Muscle layer of colon (tissue), 2 donors: ENCODE measurements at regions not wholly inside any gene's neighbourhood (a gene's known extent, or its start where the extent isn't known, plus 50 kb on each side); places are given as distances from the start of the nearest gene placed in this dataset.

Experiments used
- H3K27ac ChIP-seq: one replicate; pipeline ENCODE4 v1.7.0; 2013; ENCODE audit warnings: low read depth, mild to moderate bottlenecking, low read length, moderate library complexity
- H3K27me3 ChIP-seq, 2 donors: one replicate each; pipeline ENCODE4 v1.7.0; 2013; ENCODE audit warnings: low read length in 2 of 2, mild to moderate bottlenecking in 2 of 2; ENCODE audit not compliant: insufficient read depth in 2 of 2, control insufficient read depth in 1 of 2
- H3K36me3 ChIP-seq: one replicate; pipeline ENCODE4 v1.7.0; 2013; ENCODE audit warnings: mild to moderate bottlenecking, low read length; ENCODE audit not compliant: insufficient read depth
- H3K4me1 ChIP-seq: one replicate; pipeline ENCODE4 v1.7.0; 2013; ENCODE audit warnings: mild to moderate bottlenecking, low read length; ENCODE audit not compliant: insufficient read depth
- H3K4me3 ChIP-seq, 2 donors: one replicate each; pipeline ENCODE4 v1.7.0; 2013; ENCODE audit warnings: low read length in 2 of 2, low read depth in 1 of 2, mild to moderate bottlenecking in 1 of 2, moderate library complexity in 1 of 2
- H3K9ac ChIP-seq: one replicate; pipeline ENCODE4 v1.7.0; 2013; ENCODE audit warnings: low read length
- H3K9me3 ChIP-seq: one replicate; pipeline ENCODE4 v1.7.0; 2013; ENCODE audit warnings: mild to moderate bottlenecking, low read length
- donor health status: abdominal sarcoma.
- donor health status: Adenocarcinoma of cecum.

DNA sequence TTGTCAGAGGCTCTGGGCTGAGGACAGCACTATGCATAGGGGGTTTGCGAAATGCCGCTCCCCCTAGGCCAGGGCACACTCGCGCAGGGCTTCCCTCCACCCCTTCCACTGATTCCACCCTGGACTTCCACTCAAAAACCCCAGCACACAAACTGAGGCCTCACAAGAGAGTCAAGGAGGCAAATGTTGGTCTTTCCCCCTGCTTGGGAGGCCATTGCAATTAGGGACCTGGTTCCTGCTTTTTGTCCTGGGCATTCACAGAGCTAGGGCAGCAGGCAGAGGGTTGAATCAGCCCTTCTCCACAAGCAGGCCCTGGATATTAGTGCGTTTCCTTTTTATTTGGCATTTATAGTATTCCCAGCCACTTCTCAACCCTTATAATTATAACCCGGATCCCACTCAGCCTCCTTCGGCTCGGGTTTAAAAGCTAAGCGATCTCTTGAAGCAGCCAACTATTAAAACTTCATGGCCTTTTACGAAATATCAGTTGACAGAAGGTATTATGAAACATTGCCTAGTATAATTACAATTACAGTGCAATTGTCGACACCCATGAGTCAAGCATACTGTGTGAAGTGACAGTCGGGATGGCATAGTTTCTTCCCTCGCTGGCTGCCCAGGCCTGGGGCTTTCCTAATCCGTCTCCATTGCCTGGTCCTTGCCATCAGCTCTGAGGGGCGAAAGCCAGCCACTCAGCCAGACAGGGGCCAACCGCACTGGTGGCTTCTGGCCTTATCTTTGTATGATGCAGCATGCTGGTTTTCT lies 285.5 kb upstream of the MAP3K1 start:
- Histone ChIP-seq H3K9ac (no peak overlapping the region), H3K36me3 (no peaks in the 10 kb centered on the region), H3K27me3 (no peaks in the 10 kb centered on the region), H3K4me3 (no peak overlapping the region), H3K4me1 (no peaks in the 10 kb centered on the region), H3K27ac (no peak overlapping the region), H3K9me3 (no peaks in the 10 kb centered on the region)

DNA sequence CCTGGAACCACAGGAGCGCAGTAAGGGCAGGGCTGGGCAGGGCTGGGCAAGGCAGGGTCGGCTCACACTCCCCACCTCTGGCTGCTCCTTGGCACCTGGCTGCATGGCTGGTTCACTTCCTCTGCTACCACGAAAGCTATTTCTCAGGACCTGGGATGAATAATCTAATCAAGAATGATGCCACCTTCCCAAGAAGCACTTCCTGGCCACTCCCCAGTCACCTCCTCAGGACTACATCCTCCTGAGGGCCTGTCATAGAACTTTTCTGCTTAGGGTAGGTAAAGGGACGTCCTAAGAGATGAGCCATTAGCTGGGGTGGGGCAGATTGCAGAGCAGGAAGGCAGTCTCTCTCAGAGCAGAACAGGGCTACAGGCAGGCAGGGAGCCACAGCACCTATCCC lies 288.2 kb upstream of the MAP3K1 start:
- no peaks in the 10 kb centered on the region for H3K27me3 ChIP-seq
- H3K4me1 ChIP-seq: peaks cover 18% of the 10 kb centered on the region
- H3K4me3 ChIP-seq: no peak overlapping the region
- H3K9me3 ChIP-seq: no peaks in the 10 kb centered on the region
- H3K27ac ChIP-seq: no peak overlapping the region
- H3K36me3 ChIP-seq: no peaks in the 10 kb centered on the region
- H3K9ac ChIP-seq: no peak overlapping the region

DNA sequence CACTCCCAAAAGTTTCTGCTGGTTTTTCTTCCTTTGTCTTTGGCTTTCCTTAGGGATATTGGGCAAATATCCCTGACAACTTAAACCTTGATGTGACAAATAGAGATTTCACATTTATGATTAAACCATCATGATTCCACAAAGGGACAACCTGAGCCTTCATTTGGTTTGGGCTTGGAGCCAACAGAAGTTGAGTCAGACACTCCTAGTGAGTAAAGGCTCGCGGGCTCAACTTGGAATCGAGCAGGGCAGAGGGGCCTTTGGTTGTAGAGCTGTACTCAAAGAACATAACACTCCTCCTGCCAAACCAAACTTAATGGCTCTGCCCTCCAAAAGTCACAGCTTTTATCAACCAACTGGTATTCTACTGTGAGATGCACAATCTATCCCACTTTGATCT lies 290.2 kb upstream of the MAP3K1 start:
- Histone ChIP-seq H3K4me3 (no peak overlapping the region), H3K9me3 (no peaks in the 10 kb centered on the region), H3K36me3 (no peaks in the 10 kb centered on the region), H3K27me3 (no peaks in the 10 kb centered on the region), H3K9ac (no peak overlapping the region), H3K4me1 (peaks cover 19% of the 10 kb centered on the region), H3K27ac (no peak overlapping the region)

DNA sequence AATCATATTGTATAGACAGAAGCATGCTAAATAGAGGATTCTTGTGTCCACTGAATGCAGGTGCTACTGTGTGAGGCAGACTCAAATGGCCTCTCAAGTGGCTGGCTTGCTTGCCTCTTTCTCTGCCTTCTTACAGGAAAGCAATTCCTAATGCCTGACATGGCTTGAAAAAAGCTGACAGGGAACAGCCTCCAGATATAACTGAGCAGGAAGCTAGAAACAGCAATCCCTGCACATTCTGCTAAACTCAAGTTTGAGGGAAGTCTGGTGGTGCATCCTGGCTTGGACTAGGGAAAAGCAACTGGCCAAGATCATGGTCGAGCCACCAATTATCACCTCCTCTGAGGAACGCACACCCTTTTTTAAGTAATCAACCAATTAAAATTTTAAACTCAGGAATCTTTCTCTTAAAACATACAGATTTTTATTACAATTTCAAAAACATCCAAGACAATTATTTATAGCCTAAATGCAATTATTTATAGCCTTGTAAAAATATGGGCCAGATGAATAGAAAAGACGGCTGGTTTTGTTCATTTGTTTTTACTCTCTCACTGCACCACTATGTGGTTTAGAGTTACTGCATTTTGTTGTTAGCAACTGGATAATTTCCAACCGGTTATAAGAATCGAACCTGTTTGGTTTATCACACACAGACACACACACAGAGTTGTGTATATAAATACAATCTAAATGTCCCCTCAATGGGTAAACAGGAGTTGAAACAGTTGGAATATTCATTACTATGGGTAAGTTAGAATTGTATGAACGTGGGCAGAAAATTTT lies 290.9 kb upstream of the ANKRD55 start:
- Histone ChIP-seq H3K4me3 (no peak overlapping the region), H3K27ac (no peak overlapping the region), H3K27me3 (no peaks in the 10 kb centered on the region), H3K36me3 (no peaks in the 10 kb centered on the region), H3K4me1 (peaks cover 19% of the 10 kb centered on the region), H3K9me3 (no peaks in the 10 kb centered on the region), H3K9ac (no peak overlapping the region)

DNA sequence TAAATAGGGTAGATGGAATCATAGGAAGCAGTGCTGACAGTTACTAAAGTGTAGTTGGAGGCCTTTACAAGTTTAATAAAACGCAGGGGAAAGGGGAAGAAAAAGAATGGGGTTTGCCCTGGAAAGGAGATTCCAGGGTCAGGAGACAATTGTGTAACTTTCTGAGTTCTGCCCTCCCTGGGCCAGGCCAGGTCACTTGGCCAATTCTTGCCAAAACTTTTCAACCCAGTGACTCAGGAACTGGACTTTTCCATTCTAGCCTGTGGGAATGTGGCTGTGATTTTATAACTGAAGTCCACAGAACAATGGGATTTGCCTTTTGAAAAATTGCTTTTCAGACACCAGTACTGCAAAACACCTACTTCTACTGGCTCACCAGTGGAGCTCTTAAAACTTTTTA lies 289.8 kb upstream of the ANKRD55 start:
- Histone ChIP-seq H3K9ac (no peak overlapping the region), H3K36me3 (no peaks in the 10 kb centered on the region), H3K27ac (no peak overlapping the region), H3K4me1 (peaks cover 19% of the 10 kb centered on the region), H3K9me3 (no peaks in the 10 kb centered on the region), H3K27me3 (no peaks in the 10 kb centered on the region), H3K4me3 (no peak overlapping the region)

DNA sequence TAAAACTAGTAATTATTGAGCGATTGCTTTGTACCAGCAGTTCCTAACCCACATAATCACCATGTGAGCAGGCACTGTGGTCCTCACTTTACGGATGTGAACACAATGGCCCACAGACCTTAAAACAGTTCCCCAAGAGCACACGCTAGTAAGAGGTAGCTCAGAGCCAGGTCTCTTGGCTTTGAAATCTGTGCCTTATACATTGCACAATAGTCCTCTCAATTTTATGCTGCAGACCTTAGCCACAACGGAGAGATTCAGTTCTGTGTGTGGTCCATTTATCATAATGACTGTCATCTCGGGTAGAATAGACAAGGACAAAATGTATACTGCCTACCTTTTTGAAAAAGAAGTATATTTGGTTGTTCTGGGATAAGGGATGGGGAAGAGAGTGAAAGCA lies 289.0 kb upstream of the ANKRD55 start:
- Histone ChIP-seq H3K4me3 (no peak overlapping the region), H3K36me3 (no peaks in the 10 kb centered on the region), H3K9me3 (no peaks in the 10 kb centered on the region), H3K27me3 (no peaks in the 10 kb centered on the region), H3K9ac (no peak overlapping the region), H3K4me1 (peaks cover 19% of the 10 kb centered on the region), H3K27ac (no peak overlapping the region)

DNA sequence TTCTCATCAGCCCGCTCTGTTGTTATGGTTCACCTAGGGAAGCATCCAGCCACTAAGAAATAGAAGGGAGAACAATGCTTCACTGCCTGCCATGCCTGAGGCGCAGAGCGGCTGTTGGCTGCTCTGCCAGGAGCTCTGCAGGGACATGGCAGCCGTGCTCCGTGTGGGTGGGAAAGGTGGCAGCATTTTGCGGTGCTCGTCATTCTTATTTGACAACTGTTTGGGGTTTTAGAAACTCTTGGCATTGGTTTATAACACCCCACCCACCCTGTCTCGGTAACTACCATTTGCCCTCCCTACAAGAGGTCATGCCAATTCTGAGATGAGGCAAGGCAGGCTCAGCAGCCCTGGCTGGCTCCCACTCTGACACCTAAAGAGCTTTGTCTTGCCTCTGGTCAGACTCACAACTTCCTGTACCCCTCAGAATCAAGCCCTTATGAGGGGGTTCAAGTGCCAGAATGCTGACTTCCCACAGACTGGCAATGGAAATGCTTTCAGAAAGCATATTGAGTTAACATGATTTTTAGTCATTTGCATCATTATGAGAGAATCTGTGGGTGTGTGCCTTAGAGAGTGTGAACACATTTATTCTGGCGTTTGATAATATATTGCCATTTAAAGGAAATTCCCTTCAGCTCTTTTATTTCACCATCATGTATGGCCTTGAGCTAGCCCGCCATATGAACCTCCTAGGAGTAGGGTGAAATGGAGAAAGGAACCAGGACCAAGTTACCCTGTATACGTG lies 288.0 kb upstream of the ANKRD55 start:
- H3K9me3 ChIP-seq: no peaks in the 10 kb centered on the region
- H3K27ac ChIP-seq: no peak overlapping the region
- no peaks in the 10 kb centered on the region for H3K36me3 ChIP-seq
- no peak overlapping the region for H3K4me3 ChIP-seq
- no peaks in the 10 kb centered on the region for H3K27me3 ChIP-seq
- no peak overlapping the region for H3K9ac ChIP-seq
- H3K4me1 ChIP-seq: peaks cover 19% of the 10 kb centered on the region

DNA sequence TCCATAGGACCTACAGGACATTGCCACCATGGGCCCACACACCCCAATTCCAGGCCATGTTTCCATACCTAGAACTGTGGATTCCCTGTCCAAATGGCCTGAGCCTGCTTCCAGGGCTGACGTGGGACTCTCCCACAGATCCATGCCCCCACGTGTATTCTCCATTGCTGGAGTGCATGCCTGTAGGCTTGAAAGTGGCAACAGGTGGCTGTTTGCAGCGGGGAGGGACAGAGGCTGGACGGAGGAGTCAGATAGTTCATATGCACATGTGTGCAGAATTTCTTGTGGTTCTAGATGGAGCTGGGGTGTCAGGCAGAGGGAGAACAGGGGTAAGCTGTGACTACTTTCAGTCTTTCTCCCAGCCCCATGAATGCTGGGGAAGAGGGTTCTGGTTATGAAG lies 285.7 kb upstream of the ANKRD55 start:
- Histone ChIP-seq H3K36me3 (no peaks in the 10 kb centered on the region), H3K9ac (no peak overlapping the region), H3K4me1 (peaks cover 18% of the 10 kb centered on the region), H3K4me3 (no peak overlapping the region), H3K27me3 (no peaks in the 10 kb centered on the region), H3K9me3 (no peaks in the 10 kb centered on the region), H3K27ac (no peak overlapping the region)

DNA sequence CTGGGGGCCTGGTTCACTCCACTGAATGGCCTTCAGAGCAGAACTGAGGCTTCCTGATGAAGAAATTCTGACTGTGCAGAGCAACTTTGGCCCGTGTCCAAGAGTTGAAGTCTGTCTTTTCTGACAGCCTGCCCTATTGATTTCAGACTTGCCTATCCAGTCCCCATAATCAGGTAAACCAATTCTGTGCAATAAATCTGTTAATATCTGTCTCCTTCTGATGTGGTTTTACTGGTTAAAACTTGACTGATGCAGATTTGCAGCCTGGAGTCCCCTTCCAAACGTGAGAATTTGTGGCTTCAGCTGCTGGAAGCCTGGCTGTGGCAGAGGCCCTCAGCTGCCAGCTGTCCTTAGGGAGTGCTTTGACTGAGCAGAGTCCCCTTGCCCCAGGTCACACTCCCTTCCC lies 283.9 kb upstream of the ANKRD55 start:
- Histone ChIP-seq H3K4me3 (no peak overlapping the region), H3K9me3 (no peaks in the 10 kb centered on the region), H3K27me3 (no peaks in the 10 kb centered on the region), H3K9ac (no peak overlapping the region), H3K27ac (no peak overlapping the region), H3K36me3 (no peaks in the 10 kb centered on the region), H3K4me1 (peaks cover under 1% of the 10 kb centered on the region)

DNA sequence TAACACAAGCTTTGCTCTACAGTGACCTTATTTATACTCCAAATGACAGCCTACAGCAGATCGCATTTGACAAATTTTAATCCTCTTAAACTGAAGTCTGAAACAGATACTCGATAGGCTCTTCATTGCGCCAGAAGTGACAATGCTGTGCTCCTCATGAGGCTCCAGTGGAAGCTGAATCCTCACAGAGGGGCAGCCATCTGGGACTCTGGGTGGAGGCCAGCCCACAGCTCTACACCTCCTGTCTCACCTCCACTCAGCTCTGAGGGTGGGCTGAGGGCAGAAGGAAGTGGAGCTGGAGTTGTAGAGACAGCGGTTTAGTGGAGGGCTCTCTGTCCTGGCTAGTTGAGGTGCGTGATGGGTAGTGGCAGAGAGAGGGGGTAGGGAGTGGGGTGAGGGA lies 283.3 kb upstream of the ANKRD55 start:
- Histone ChIP-seq H3K9ac (no peak overlapping the region), H3K9me3 (no peaks in the 10 kb centered on the region), H3K27ac (no peak overlapping the region), H3K4me1 (no peaks in the 10 kb centered on the region), H3K4me3 (no peak overlapping the region), H3K27me3 (no peaks in the 10 kb centered on the region), H3K36me3 (no peaks in the 10 kb centered on the region)

DNA sequence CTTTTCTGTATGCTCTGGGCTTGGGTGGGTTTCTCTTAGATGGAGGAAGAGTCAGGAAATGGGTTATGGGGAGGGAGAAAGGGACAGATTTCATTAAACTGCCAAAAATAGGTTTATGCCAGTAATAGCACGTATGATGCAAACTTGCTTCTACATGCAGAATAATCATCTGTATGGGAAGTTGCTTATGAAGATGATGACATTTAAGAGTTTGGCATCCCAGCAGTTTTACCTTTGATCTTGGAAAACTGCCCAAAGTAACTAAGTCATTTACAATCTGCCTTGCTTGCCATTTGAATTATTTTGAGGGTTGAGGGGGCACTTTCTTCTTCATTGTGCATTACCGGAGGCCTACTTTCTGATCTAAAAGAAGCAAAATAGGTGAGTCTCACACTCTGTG lies 282.9 kb upstream of the ANKRD55 start:
- H3K27me3 ChIP-seq: no peaks in the 10 kb centered on the region
- H3K4me3 ChIP-seq: no peak overlapping the region
- H3K4me1 ChIP-seq: no peaks in the 10 kb centered on the region
- no peak overlapping the region for H3K9ac ChIP-seq
- H3K9me3 ChIP-seq: no peaks in the 10 kb centered on the region
- H3K36me3 ChIP-seq: no peaks in the 10 kb centered on the region
- no peak overlapping the region for H3K27ac ChIP-seq
